Nephron (organoid): ENCODE measurements at regions not wholly inside any gene's neighbourhood (a gene's known extent, or its start where the extent isn't known, plus 50 kb on each side); places are given as distances from the start of the nearest gene placed in this dataset.

Experiments
- H3K27ac Mint-ChIP-seq, 3 experiments: 2 replicates each; pipeline ENCODE4 v1.8.0; 2020; ENCODE audit warnings: mixed read lengths in 3 of 3, mild to moderate bottlenecking in 2 of 3, moderate library complexity in 1 of 3
- H3K27me3 Mint-ChIP-seq: 2 replicates; pipeline ENCODE4 v1.8.0; 2021; ENCODE audit warnings: low read depth, mild to moderate bottlenecking, moderate library complexity, mixed read lengths
- H3K36me3 Mint-ChIP-seq: 2 replicates; pipeline ENCODE4 v1.8.0; 2020; ENCODE audit warnings: low read depth, mixed read lengths
- H3K4me1 Mint-ChIP-seq: 2 replicates; pipeline ENCODE4 v1.8.0; 2020; ENCODE audit warnings: mixed read lengths
- H3K4me3 Mint-ChIP-seq, 3 experiments: 2 replicates each; pipeline ENCODE4 v1.8.0; 2020; ENCODE audit warnings: mild to moderate bottlenecking in 3 of 3, mixed read lengths in 3 of 3, moderate library complexity in 2 of 3
- H3K9me3 Mint-ChIP-seq: 2 replicates; pipeline ENCODE4 v1.8.0; 2020; ENCODE audit warnings: mixed read lengths
- CTCF ChIP-seq, 3 experiments: fragments of 200-600 bp; sonication (generic); IDR thresholded peaks; one replicate each; pipeline ENCODE4 v1.5.0; 2021; ENCODE audit warnings: antibody characterized with exemption in 3 of 3; ENCODE audit not compliant: unreplicated experiment in 3 of 3

GRCh38 chr18:78873926-78874500, 105.6 kb upstream of the SALL3 start:
- no peak overlapping the region for H3K27ac Mint-ChIP-seq
- peaks cover 6% of the 10 kb centered on the region for H3K4me1 Mint-ChIP-seq
- peaks cover 24% of the 10 kb centered on the region for H3K27me3 Mint-ChIP-seq
- H3K4me3 Mint-ChIP-seq, result no peak overlapping the region
- H3K9me3 Mint-ChIP-seq, result no peaks in the 10 kb centered on the region
- TF ChIP-seq CTCF (IDR thresholded peaks at IDR 0.05; ENCODE audit: unreplicated experiment in 3 of 3), result no peak
- no peaks in the 10 kb centered on the region for H3K36me3 Mint-ChIP-seq

- no peak overlapping the region for H3K27ac Mint-ChIP-seq
- no peaks in the 10 kb centered on the region for H3K9me3 Mint-ChIP-seq
- H3K27me3 Mint-ChIP-seq, result peaks cover 28% of the 10 kb centered on the region
- H3K4me1 Mint-ChIP-seq, result peaks cover 6% of the 10 kb centered on the region
- no peak overlapping the region for H3K4me3 Mint-ChIP-seq
- H3K36me3 Mint-ChIP-seq, result no peaks in the 10 kb centered on the region
- TF ChIP-seq CTCF (IDR thresholded peaks at IDR 0.05; ENCODE audit: unreplicated experiment in 3 of 3), result peak; percentile 32 to 57 (median 43)
Measured at GRCh38 chr18:78875016-78875777, 104.4 kb upstream of the SALL3 start.

- Mint-ChIP-seq H3K4me3 (no peak overlapping the region), H3K36me3 (no peaks in the 10 kb centered on the region), H3K27me3 (peaks cover 32% of the 10 kb centered on the region), H3K27ac (no peak overlapping the region), H3K9me3 (no peaks in the 10 kb centered on the region), H3K4me1 (peaks cover 6% of the 10 kb centered on the region)
- TF ChIP-seq CTCF (IDR thresholded peaks at IDR 0.05; ENCODE audit: unreplicated experiment in 3 of 3), result no peak
Measured at GRCh38 chr18:78875778-78876650, 103.6 kb upstream of the SALL3 start.

GRCh38 chr18:78876868-78877267, 102.8 kb upstream of the SALL3 start:
- Mint-ChIP-seq H3K4me3 (no peak overlapping the region), H3K27ac (no peak overlapping the region), H3K9me3 (no peaks in the 10 kb centered on the region), H3K4me1 (peaks cover 3% of the 10 kb centered on the region), H3K27me3 (peaks cover 32% of the 10 kb centered on the region), H3K36me3 (no peaks in the 10 kb centered on the region)
- TF ChIP-seq CTCF (IDR thresholded peaks at IDR 0.05; ENCODE audit: unreplicated experiment in 3 of 3), result no peak

DNA sequence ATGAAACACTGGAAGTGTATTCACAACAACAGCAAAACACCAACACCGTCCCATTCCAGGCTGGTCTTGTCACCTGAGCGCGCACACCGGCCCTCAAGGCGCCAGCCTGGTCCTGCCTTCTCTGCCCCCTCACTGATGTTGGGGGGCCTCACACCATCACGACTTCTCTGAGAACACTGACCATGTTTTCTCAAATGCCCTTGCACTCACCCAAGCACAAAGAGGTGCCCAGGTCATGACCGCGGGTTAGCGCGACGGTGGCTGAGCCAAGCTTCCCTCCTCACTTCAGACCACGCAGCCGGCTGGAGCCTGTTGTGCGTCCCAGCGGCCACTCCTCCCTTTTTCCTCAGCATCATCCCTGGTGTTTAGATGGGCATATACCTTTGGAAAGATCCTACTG, 101.3 kb upstream of the SALL3 start:
- H3K9me3 Mint-ChIP-seq, result peaks cover 2% of the 10 kb centered on the region

More for the DNA sequence above, 101.3 kb upstream of the SALL3 start:
- H3K4me1 Mint-ChIP-seq, result no peaks in the 10 kb centered on the region
- no peak overlapping the region for H3K4me3 Mint-ChIP-seq
- H3K36me3 Mint-ChIP-seq, result no peaks in the 10 kb centered on the region
- TF ChIP-seq CTCF (IDR thresholded peaks at IDR 0.05; ENCODE audit: unreplicated experiment in 3 of 3), result no peak
- H3K27me3 Mint-ChIP-seq, result peaks cover 32% of the 10 kb centered on the region
- H3K27ac Mint-ChIP-seq, result no peak overlapping the region
